ENCODE measurements at regions not wholly inside any gene's neighbourhood (a gene's known extent, or its start where the extent isn't known, plus 50 kb on each side); places are given as distances from the start of the nearest gene placed in this dataset.

- no TSS peak for BruUV-seq (replicated peaks)
- no peak for TF ChIP-seq CTCF (conservative IDR thresholded peaks at IDR 0.05; ENCODE audit: low read depth, low read length)
- no peak for TF ChIP-seq EZH2 (IDR thresholded peaks at IDR 0.05; ENCODE audit: borderline replicate concordance, low read depth, low read length, poor library complexity, severe bottlenecking)
- Histone ChIP-seq H3K4me1 (ENCODE audit: insufficient read depth, low read length, poor library complexity, severe bottlenecking) (no peaks in the 10 kb centered on the region), H3K4me3 (ENCODE audit: low read depth, low read length, poor library complexity, severe bottlenecking) (no peak overlapping the region), H3K36me3 (ENCODE audit: insufficient read depth, low read length, poor library complexity, severe bottlenecking) (no peaks in the 10 kb centered on the region), H3K9me3 (ENCODE audit: low read depth, low read length, poor library complexity, severe bottlenecking) (no peaks in the 10 kb centered on the region), H3K27me3 (replicated peaks; ENCODE audit: insufficient read depth, low read depth, low read length, poor library complexity) (peaks cover 64% of the 10 kb centered on the region), H3K27ac (ENCODE audit: low read depth, low read length, poor library complexity, severe bottlenecking) (no peak overlapping the region)
- DNase-seq (ENCODE audit: low spot score), result no peak
- CTCF ChIA-PET, result no interaction called here
- POLR2A ChIA-PET (ENCODE audit: low non-redundant PET), result no interaction called here
- intact Hi-C loops (cut with micrococcal nuclease; ENCODE audit: unreplicated experiment), result no loop called here
These were observed 79.4 kb upstream of the NREP start for GRCh38 chr5:111836426-111836825.

DNA sequence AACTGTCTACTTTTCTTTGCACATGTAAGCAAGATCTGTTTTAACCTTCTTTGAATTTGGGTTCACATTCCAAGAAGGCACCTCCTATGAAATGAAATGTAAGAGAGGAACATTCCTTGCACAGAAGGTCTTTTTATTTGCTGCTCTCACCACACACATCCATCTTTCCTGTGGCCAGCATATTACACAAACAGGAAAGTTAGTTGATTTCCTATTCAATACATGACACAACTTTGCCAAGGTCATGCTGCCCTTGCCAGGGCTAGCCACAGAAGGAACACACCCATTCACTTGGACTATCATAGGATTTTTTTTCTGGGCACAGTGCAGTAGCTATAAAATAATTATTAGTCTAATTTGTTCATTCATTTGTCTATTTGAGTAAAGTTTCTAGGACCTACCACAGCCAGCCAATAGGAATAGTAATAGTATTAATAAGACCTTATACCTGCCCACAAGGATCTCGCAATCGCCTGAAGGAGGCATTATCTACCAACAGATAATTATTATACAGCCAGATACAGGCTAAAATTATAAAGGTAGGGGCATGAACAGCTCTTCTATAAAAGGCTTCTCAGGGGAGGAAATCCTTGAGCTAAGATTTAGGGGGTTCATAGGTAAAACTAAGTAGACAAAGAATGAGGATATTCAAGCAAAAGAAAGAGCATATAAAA is 78.1 kb upstream of the NREP start:
- ChIA-PET POLR2A (ENCODE audit: low non-redundant PET) (no interaction called here), CTCF (interaction anchor here (0.6 kb wide), 1 partner anchor 304 kb away, joined by 13 read pairs; no protein-coding TSS in a partner anchor)
- TF ChIP-seq CTCF (conservative IDR thresholded peaks at IDR 0.05; ENCODE audit: low read depth, low read length) (no peak), EZH2 (IDR thresholded peaks at IDR 0.05; ENCODE audit: borderline replicate concordance, low read depth, low read length, poor library complexity, severe bottlenecking) (no peak)
- DNase-seq (ENCODE audit: low spot score), result no peak
- Histone ChIP-seq H3K9me3 (ENCODE audit: low read depth, low read length, poor library complexity, severe bottlenecking) (no peaks in the 10 kb centered on the region), H3K36me3 (ENCODE audit: insufficient read depth, low read length, poor library complexity, severe bottlenecking) (no peaks in the 10 kb centered on the region), H3K4me3 (ENCODE audit: low read depth, low read length, poor library complexity, severe bottlenecking) (no peak overlapping the region), H3K27ac (ENCODE audit: low read depth, low read length, poor library complexity, severe bottlenecking) (no peak overlapping the region), H3K4me1 (ENCODE audit: insufficient read depth, low read length, poor library complexity, severe bottlenecking) (no peaks in the 10 kb centered on the region), H3K27me3 (replicated peaks; ENCODE audit: insufficient read depth, low read depth, low read length, poor library complexity) (peaks cover 52% of the 10 kb centered on the region)
- intact Hi-C loops (cut with micrococcal nuclease; ENCODE audit: unreplicated experiment), result no loop called here
- no TSS peak for BruUV-seq (replicated peaks)

DNA sequence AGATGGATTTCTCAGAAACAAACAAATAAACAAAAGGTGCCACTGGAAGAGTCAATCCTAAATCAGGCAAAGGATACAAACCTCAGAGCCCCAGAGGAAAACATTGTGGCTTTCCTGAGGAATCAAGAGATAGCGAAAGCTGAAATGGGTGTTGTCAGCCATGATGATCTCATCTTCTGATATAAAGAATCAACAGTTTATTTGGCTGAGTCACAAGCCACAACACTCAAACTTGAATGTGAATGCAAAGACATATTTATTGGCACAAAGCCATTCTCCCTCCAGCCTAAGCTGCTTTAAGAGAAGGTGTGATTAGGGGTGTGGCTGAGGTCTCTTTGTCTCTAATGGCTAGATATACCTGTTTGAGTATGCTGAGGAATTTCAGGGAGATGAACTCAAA is 73.3 kb upstream of the NREP start:
- TF ChIP-seq EZH2 (IDR thresholded peaks at IDR 0.05; ENCODE audit: borderline replicate concordance, low read depth, low read length, poor library complexity, severe bottlenecking) (no peak), CTCF (conservative IDR thresholded peaks at IDR 0.05; ENCODE audit: low read depth, low read length) (no peak)
- DNase-seq (ENCODE audit: low spot score), result no peak
- intact Hi-C loops (cut with micrococcal nuclease; ENCODE audit: unreplicated experiment), result no loop called here
- BruUV-seq (replicated peaks), result no TSS peak
- Histone ChIP-seq H3K4me3 (ENCODE audit: low read depth, low read length, poor library complexity, severe bottlenecking) (no peak overlapping the region), H3K4me1 (ENCODE audit: insufficient read depth, low read length, poor library complexity, severe bottlenecking) (no peaks in the 10 kb centered on the region), H3K36me3 (ENCODE audit: insufficient read depth, low read length, poor library complexity, severe bottlenecking) (no peaks in the 10 kb centered on the region), H3K27me3 (replicated peaks; ENCODE audit: insufficient read depth, low read depth, low read length, poor library complexity) (peaks cover 6% of the 10 kb centered on the region), H3K9me3 (ENCODE audit: low read depth, low read length, poor library complexity, severe bottlenecking) (no peaks in the 10 kb centered on the region), H3K27ac (ENCODE audit: low read depth, low read length, poor library complexity, severe bottlenecking) (no peak overlapping the region)
- ChIA-PET POLR2A (ENCODE audit: low non-redundant PET) (no interaction called here), CTCF (no interaction called here)

Measured in A673 (cell line).